Right lobe of liver (tissue), 4 donors: ENCODE measurements at regions not wholly inside any gene's neighbourhood (a gene's known extent, or its start where the extent isn't known, plus 50 kb on each side); places are given as distances from the start of the nearest gene placed in this dataset.

Experiments
- POLR2A ChIP-seq: fragments of 450-650 bp; IDR thresholded peaks from one replicate; pipeline ENCODE4 v1.6.1; 2017; ENCODE audit warnings: antibody characterized with exemption, mild to moderate bottlenecking
- TF ChIP-seq, protein P1 (sequence below), 4 donors: fragments of 200-600 bp in 3 of 4; fragments of 450-650 bp in 1 of 4; IDR thresholded peaks; one replicate each; pipeline versions ENCODE4 v1.5.1 to v1.8.0; 2016 to 2022; ENCODE audit warnings: antibody characterized with exemption in 4 of 4, mild to moderate bottlenecking in 2 of 4
- donor health status: DM: no; HTN: no; CAD: no.
- donor health status: DM: no; HTN: no; CAD: no.
- donor health status: DM: no; HTN: yes; CAD: no.

DNA sequence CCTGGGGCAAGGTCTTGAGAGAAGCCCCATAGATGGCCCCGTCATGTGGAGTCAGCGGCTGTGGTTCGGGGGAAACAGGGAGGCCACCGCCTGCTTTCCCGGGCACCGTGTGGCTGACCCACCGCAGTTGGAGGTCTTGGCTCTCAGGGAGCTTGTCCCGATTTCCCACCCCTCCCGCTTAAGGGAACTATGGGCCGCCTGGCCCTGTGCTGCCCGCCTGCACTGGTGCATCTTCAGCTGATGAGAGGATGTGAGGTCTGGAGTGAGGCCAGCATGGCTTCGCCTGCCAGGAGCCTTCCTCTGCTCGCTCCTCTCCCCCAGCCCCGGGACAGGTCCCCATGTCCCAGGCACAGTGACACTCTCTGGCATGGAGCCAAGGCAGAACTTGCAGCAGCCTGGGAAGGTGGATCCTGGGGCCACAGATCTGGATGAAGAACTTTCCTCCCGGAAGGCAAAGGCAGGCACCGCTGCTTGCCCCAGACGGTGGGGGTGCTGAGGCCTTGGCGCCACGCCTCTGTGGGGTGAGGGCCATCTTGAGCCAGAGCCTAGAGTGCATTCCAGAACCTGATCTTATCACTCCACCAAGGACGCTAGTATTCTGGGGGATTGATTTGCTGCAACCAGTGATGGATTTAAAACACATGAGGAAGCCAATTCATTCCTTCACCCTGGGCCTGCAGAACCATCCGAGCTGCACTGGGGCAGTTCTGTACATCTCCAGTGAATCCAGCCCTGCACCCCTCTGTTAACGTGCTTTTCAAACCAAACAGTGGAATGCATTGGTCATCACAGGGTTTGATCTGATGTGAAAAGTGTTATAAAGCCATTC is 178.6 kb upstream of the TNRC6C start:
- no peak for TF ChIP-seq POLR2A
- TF ChIP-seq, protein P1, sequence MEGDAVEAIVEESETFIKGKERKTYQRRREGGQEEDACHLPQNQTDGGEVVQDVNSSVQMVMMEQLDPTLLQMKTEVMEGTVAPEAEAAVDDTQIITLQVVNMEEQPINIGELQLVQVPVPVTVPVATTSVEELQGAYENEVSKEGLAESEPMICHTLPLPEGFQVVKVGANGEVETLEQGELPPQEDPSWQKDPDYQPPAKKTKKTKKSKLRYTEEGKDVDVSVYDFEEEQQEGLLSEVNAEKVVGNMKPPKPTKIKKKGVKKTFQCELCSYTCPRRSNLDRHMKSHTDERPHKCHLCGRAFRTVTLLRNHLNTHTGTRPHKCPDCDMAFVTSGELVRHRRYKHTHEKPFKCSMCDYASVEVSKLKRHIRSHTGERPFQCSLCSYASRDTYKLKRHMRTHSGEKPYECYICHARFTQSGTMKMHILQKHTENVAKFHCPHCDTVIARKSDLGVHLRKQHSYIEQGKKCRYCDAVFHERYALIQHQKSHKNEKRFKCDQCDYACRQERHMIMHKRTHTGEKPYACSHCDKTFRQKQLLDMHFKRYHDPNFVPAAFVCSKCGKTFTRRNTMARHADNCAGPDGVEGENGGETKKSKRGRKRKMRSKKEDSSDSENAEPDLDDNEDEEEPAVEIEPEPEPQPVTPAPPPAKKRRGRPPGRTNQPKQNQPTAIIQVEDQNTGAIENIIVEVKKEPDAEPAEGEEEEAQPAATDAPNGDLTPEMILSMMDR (IDR thresholded peaks at IDR 0.05) = no peak
